Neural crest cell (in vitro differentiated cells): ENCODE measurements at regions not wholly inside any gene's neighbourhood (a gene's known extent, or its start where the extent isn't known, plus 50 kb on each side); places are given as distances from the start of the nearest gene placed in this dataset.

Experiments used
- DNase-seq: peaks from one replicate; pipeline ENCODE4 v3.0.0; 2021; ENCODE audit warnings: low read depth, mixed read lengths, low spot score
- H3K27ac Mint-ChIP-seq: one replicate; pipeline ENCODE4 v1.8.0; 2021; ENCODE audit warnings: mild to moderate bottlenecking, mixed read lengths; ENCODE audit not compliant: unreplicated experiment
- H3K27me3 Mint-ChIP-seq: 2 replicates; pipeline ENCODE4 v1.8.0; 2021; ENCODE audit warnings: low read depth, mild to moderate bottlenecking, mixed read lengths
- H3K36me3 Mint-ChIP-seq: 2 replicates; pipeline ENCODE4 v1.8.0; 2021; ENCODE audit warnings: low read depth, mild to moderate bottlenecking, mixed read lengths
- H3K4me1 Mint-ChIP-seq: 2 replicates; pipeline ENCODE4 v1.8.0; 2021; ENCODE audit warnings: mixed read lengths
- H3K4me3 Mint-ChIP-seq: one replicate; pipeline ENCODE4 v1.8.0; 2021; ENCODE audit warnings: mild to moderate bottlenecking, mixed read lengths
- H3K9me3 Mint-ChIP-seq: 2 replicates; pipeline ENCODE4 v1.8.0; 2021; ENCODE audit warnings: mixed read lengths
- TF ChIP-seq, protein P1 (sequence below): fragments of 200-600 bp; sonication (generic); conservative IDR thresholded peaks from 2 replicates; pipeline ENCODE4 v1.5.0; 2021; ENCODE audit warnings: antibody characterized with exemption, mild to moderate bottlenecking

GRCh38 chr18:43877616-43878321, 600.5 kb upstream of the SYT4 start:
- no peak for DNase-seq
- Mint-ChIP-seq H3K4me3 (no peak overlapping the region), H3K9me3 (no peaks in the 10 kb centered on the region), H3K4me1 (no peaks in the 10 kb centered on the region), H3K27ac (no peak overlapping the region), H3K36me3 (no peaks in the 10 kb centered on the region), H3K27me3 (no peaks in the 10 kb centered on the region)
- TF ChIP-seq, protein P1, sequence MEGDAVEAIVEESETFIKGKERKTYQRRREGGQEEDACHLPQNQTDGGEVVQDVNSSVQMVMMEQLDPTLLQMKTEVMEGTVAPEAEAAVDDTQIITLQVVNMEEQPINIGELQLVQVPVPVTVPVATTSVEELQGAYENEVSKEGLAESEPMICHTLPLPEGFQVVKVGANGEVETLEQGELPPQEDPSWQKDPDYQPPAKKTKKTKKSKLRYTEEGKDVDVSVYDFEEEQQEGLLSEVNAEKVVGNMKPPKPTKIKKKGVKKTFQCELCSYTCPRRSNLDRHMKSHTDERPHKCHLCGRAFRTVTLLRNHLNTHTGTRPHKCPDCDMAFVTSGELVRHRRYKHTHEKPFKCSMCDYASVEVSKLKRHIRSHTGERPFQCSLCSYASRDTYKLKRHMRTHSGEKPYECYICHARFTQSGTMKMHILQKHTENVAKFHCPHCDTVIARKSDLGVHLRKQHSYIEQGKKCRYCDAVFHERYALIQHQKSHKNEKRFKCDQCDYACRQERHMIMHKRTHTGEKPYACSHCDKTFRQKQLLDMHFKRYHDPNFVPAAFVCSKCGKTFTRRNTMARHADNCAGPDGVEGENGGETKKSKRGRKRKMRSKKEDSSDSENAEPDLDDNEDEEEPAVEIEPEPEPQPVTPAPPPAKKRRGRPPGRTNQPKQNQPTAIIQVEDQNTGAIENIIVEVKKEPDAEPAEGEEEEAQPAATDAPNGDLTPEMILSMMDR, result no peak

DNA sequence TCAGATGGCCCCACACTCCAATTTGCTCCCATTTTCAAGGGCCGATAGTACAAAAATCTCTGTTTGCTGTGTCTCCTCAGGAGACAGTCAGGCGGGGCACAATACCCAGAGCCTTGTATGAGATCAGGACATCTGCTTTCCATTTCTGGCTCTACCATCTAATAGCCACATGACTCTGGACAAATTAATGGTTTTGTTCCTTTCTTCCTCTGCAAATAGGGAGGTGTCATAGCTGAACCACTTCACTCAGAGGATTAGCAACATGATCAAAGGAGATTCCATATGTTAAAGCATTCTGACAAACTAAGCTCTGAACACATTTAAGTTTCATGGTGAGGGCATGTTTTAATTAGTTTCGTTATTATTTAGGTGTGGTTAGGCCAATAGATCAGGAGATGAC, 602.1 kb upstream of the SYT4 start:
- Mint-ChIP-seq H3K27ac (no peak overlapping the region), H3K9me3 (no peaks in the 10 kb centered on the region), H3K27me3 (no peaks in the 10 kb centered on the region), H3K36me3 (no peaks in the 10 kb centered on the region), H3K4me1 (no peaks in the 10 kb centered on the region), H3K4me3 (no peak overlapping the region)
- no peak for DNase-seq
- TF ChIP-seq, protein P1, result no peak

DNA sequence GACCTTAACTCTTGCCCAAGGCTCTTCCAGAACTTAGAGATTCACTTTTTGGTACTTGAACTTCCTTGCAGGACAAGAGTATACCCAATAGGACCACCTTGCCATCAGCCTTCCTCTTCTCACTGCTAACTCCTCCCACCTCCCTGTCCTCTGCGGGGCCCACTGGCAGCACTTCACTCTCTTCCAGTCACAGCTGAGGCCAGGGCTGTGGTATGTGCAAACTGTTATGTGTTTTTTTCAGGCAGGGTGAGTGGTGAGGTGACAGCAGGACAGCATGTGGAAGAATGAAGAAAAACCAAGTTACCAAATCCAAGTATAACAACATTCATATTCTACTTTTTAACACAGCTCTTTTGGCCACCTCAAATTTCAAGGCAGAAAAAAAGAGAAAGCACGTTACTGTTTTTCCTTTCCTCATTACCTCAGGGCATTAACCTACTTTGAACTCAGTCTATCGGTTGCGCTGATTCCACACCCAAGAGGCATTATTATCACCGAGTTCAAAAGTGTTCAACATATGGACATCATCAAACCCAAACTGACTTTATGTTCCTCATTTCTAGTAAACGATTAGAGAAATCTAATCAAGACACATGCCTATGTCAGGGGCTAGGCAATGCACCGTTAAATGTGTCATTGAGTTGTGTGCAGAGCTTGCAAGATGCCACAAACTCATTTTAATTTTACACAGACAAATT, 605.2 kb upstream of the SYT4 start:
- no peaks in the 10 kb centered on the region for H3K27me3 Mint-ChIP-seq
- no peaks in the 10 kb centered on the region for H3K9me3 Mint-ChIP-seq
- DNase-seq, result no peak
- H3K27ac Mint-ChIP-seq, result no peak overlapping the region
- H3K4me3 Mint-ChIP-seq, result no peak overlapping the region
- TF ChIP-seq, protein P1, result no peak
- H3K36me3 Mint-ChIP-seq, result no peaks in the 10 kb centered on the region
- no peaks in the 10 kb centered on the region for H3K4me1 Mint-ChIP-seq

DNA sequence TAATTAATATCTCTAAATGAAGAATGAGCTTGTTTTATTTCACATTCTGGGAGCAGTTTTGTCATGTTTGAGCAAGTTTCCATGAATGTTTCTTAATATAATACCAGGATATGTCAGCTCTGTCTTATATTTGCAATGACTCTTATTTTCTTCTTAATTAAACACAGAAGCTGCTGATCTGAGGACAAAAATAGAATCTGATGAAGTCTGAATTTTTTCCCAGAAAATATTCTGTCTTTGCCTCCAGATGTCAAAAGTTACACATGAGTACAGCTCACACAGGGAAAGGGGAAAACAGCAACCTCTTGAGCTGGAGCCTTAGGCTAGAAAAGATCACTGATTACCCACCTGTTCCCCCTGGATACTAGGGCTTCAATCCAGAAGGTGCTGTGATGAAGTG, 606.6 kb upstream of the SYT4 start:
- H3K36me3 Mint-ChIP-seq, result no peaks in the 10 kb centered on the region
- TF ChIP-seq, protein P1, result no peak
- H3K4me1 Mint-ChIP-seq, result no peaks in the 10 kb centered on the region
- no peak overlapping the region for H3K4me3 Mint-ChIP-seq
- no peak for DNase-seq
- no peaks in the 10 kb centered on the region for H3K27me3 Mint-ChIP-seq
- no peaks in the 10 kb centered on the region for H3K9me3 Mint-ChIP-seq
- H3K27ac Mint-ChIP-seq, result no peak overlapping the region

- Mint-ChIP-seq H3K27me3 (no peaks in the 10 kb centered on the region), H3K4me1 (no peaks in the 10 kb centered on the region), H3K9me3 (peaks cover 4% of the 10 kb centered on the region), H3K36me3 (no peaks in the 10 kb centered on the region), H3K4me3 (no peak overlapping the region), H3K27ac (no peak overlapping the region)
- no peak for DNase-seq
- TF ChIP-seq, protein P1, result no peak
These were observed 609.1 kb upstream of the SYT4 start for GRCh38 chr18:43886341-43886740.
